H1 (cell line): ENCODE measurements at regions not wholly inside any gene's neighbourhood (a gene's known extent, or its start where the extent isn't known, plus 50 kb on each side); places are given as distances from the start of the nearest gene placed in this dataset.

Source experiments
- BRCA1 ChIP-seq: IDR thresholded peaks from 2 replicates; pipeline ENCODE4 v1.6.1; 2012; ENCODE audit warnings: low read depth, low read length, improper control_type of control experiment
- MAFK ChIP-seq: IDR thresholded peaks from 2 replicates; pipeline ENCODE4 v1.6.1; 2012; ENCODE audit warnings: low read depth, mild to moderate bottlenecking, improper control_type of control experiment, low read length
- POLR2AphosphoS5 ChIP-seq: IDR thresholded peaks from 2 replicates; pipeline ENCODE4 v1.6.1; 2011; ENCODE audit warnings: low read depth, low read length
- RXRA ChIP-seq: IDR thresholded peaks from 2 replicates; pipeline ENCODE4 v1.6.1; 2011; ENCODE audit warnings: low read depth, mild to moderate bottlenecking, low read length, moderate library complexity; ENCODE audit not compliant: insufficient read depth
- SIX5 ChIP-seq: IDR thresholded peaks from 2 replicates; pipeline ENCODE4 v1.6.1; 2011; ENCODE audit warnings: mild to moderate bottlenecking, low read depth, low read length
- SRF ChIP-seq: IDR thresholded peaks from 2 replicates; pipeline ENCODE4 v1.6.1; 2011; ENCODE audit warnings: mild to moderate bottlenecking, low read depth, low read length, moderate library complexity
- TBP ChIP-seq: IDR thresholded peaks from 2 replicates; pipeline ENCODE4 v1.6.1; 2011; ENCODE audit warnings: low read depth, low read length, improper control_type of control experiment

DNA sequence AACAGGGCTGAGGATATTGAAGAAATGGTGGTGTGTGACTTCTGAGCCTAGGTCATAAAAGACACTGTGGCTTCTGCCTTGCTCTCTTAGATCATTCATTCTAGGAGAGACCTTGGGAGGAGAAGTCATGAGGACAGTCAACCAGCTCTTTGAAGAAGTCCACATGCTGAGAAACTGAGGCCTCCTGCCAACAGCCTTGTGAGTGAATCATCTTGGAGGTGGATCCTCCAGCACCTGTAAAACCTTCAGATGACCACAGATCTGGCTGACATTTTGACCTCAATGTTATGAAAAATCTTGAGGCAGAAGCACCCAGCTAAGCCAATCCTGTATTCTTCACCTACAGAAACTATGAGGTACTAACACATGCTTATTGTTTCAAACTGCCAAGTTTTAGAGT lies 165.9 kb downstream of the CARTPT start (continued):
- TF ChIP-seq SRF (no peak), BRCA1 (no peak), TBP (no peak), POLR2AphosphoS5 (no peak), RXRA (no peak), MAFK (no peak), SIX5 (no peak)
